ENCODE measurements at regions not wholly inside any gene's neighbourhood (a gene's known extent, or its start where the extent isn't known, plus 50 kb on each side); places are given as distances from the start of the nearest gene placed in this dataset.

- no peaks in the 10 kb centered on the region for H3K36me3 Mint-ChIP-seq (ENCODE audit: low read depth)
- Histone ChIP-seq H3K9ac (ENCODE audit: extremely low read depth, low read length, poor library complexity, severe bottlenecking) (no peak overlapping the region), H3K4me3 (ENCODE audit: low read length) (no peak overlapping the region), H3K36me3 (ENCODE audit: control insufficient read depth, insufficient read depth, low read length) (no peaks in the 10 kb centered on the region), H3K9me3 (ENCODE audit: control insufficient read depth, low read length) (no peaks in the 10 kb centered on the region), H3K4me1 (ENCODE audit: control insufficient read depth, insufficient read depth, low read length) (no peaks in the 10 kb centered on the region), H3K27me3 (ENCODE audit: control insufficient read depth, insufficient read depth, low read length, poor library complexity, severe bottlenecking) (no peaks in the 10 kb centered on the region), H3K27ac (ENCODE audit: low read depth, low read length) (no peak overlapping the region)
- H3K9me3 Mint-ChIP-seq: no peaks in the 10 kb centered on the region
- H3K4me1 Mint-ChIP-seq: peaks cover 5% of the 10 kb centered on the region
- no peak overlapping the region for H3K27ac Mint-ChIP-seq
- DNase-seq: no peak
- H3K4me3 Mint-ChIP-seq: no peak overlapping the region
- no peaks in the 10 kb centered on the region for H3K27me3 Mint-ChIP-seq (ENCODE audit: insufficient read depth)
- TF ChIP-seq, protein P1, sequence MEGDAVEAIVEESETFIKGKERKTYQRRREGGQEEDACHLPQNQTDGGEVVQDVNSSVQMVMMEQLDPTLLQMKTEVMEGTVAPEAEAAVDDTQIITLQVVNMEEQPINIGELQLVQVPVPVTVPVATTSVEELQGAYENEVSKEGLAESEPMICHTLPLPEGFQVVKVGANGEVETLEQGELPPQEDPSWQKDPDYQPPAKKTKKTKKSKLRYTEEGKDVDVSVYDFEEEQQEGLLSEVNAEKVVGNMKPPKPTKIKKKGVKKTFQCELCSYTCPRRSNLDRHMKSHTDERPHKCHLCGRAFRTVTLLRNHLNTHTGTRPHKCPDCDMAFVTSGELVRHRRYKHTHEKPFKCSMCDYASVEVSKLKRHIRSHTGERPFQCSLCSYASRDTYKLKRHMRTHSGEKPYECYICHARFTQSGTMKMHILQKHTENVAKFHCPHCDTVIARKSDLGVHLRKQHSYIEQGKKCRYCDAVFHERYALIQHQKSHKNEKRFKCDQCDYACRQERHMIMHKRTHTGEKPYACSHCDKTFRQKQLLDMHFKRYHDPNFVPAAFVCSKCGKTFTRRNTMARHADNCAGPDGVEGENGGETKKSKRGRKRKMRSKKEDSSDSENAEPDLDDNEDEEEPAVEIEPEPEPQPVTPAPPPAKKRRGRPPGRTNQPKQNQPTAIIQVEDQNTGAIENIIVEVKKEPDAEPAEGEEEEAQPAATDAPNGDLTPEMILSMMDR (conservative IDR thresholded peaks at IDR 0.05): no peak
Observed at GRCh38 chr3:144054766-144055165, 83.1 kb downstream of the DIPK2A start.

DNA sequence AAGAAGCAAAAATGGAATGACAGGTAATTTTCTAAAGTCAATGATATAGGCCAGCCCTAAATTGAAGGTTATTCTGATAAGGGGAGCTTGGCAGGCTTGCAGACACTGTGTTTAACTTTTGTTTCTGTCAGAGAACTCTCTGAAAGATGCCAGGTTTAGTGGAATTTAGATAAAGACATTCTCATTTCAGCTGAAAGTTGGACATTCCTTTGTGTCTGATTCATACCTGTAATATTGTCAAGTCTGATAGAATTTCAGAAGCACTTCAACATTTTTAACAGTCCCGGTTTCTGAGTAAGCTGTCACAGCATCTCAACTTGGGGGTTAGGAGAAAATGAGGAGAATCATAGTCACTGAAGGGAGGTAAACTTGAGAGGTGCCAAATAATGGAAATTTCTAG, 84.0 kb downstream of the DIPK2A start:
- no peak overlapping the region for H3K9ac ChIP-seq (ENCODE audit: extremely low read depth, low read length, poor library complexity, severe bottlenecking)
- no peaks in the 10 kb centered on the region for H3K4me1 ChIP-seq (ENCODE audit: control insufficient read depth, insufficient read depth, low read length)
- no peaks in the 10 kb centered on the region for H3K27me3 ChIP-seq (ENCODE audit: control insufficient read depth, insufficient read depth, low read length, poor library complexity, severe bottlenecking)
- no peak overlapping the region for H3K27ac ChIP-seq (ENCODE audit: low read depth, low read length)
- H3K27ac Mint-ChIP-seq: no peak overlapping the region
- no peaks in the 10 kb centered on the region for H3K36me3 Mint-ChIP-seq (ENCODE audit: low read depth)
- H3K27me3 Mint-ChIP-seq (ENCODE audit: insufficient read depth): no peaks in the 10 kb centered on the region
- TF ChIP-seq, protein P1 (conservative IDR thresholded peaks at IDR 0.05): no peak
- H3K4me3 ChIP-seq (ENCODE audit: low read length): no peak overlapping the region
- DNase-seq: no peak
- no peaks in the 10 kb centered on the region for H3K36me3 ChIP-seq (ENCODE audit: control insufficient read depth, insufficient read depth, low read length)
- H3K9me3 ChIP-seq (ENCODE audit: control insufficient read depth, low read length): no peaks in the 10 kb centered on the region
- no peak overlapping the region for H3K4me3 Mint-ChIP-seq
- WGBS, 2 experiments (ENCODE audit: insufficient coverage in 1 of 2, insufficient read length in 1 of 2): 89% methylated on average over 1 of the region's 1 CpG; no CpG with 5 or more reads in 1 of the 2 experiments
- no peaks in the 10 kb centered on the region for H3K9me3 Mint-ChIP-seq
- H3K4me1 Mint-ChIP-seq: peaks cover 10% of the 10 kb centered on the region

- Histone ChIP-seq H3K36me3 (ENCODE audit: control insufficient read depth, insufficient read depth, low read length) (no peaks in the 10 kb centered on the region), H3K27me3 (ENCODE audit: control insufficient read depth, insufficient read depth, low read length, poor library complexity, severe bottlenecking) (no peaks in the 10 kb centered on the region), H3K27ac (ENCODE audit: low read depth, low read length) (no peak overlapping the region), H3K4me3 (ENCODE audit: low read length) (no peak overlapping the region), H3K9ac (ENCODE audit: extremely low read depth, low read length, poor library complexity, severe bottlenecking) (no peak overlapping the region), H3K9me3 (ENCODE audit: control insufficient read depth, low read length) (no peaks in the 10 kb centered on the region), H3K4me1 (ENCODE audit: control insufficient read depth, insufficient read depth, low read length) (no peaks in the 10 kb centered on the region)
- no peaks in the 10 kb centered on the region for H3K27me3 Mint-ChIP-seq (ENCODE audit: insufficient read depth)
- DNase-seq: no peak
- no peaks in the 10 kb centered on the region for H3K9me3 Mint-ChIP-seq
- H3K27ac Mint-ChIP-seq: no peak overlapping the region
- H3K4me1 Mint-ChIP-seq: peaks cover 10% of the 10 kb centered on the region
- no peaks in the 10 kb centered on the region for H3K36me3 Mint-ChIP-seq (ENCODE audit: low read depth)
- H3K4me3 Mint-ChIP-seq: no peak overlapping the region
- TF ChIP-seq, protein P1 (conservative IDR thresholded peaks at IDR 0.05): no peak
- 95% methylated on average over 3 to 6 of the region's 6 CpGs for WGBS, 2 experiments (ENCODE audit: insufficient coverage in 1 of 2, insufficient read length in 1 of 2)
Observed at GRCh38 chr3:144058713-144059112, 87.1 kb downstream of the DIPK2A start.
